HCEC 1CT (cell line): ENCODE measurements at regions not wholly inside any gene's neighbourhood (a gene's known extent, or its start where the extent isn't known, plus 50 kb on each side); places are given as distances from the start of the nearest gene placed in this dataset.
"Not testable (repeated sequence)": the region's sequence is repeated elsewhere in the genome, so short reads cannot be mapped to it uniquely, and the experiment has no call there.

ENCODE experiments used
- DNase-seq: peaks from one replicate; pipeline ENCODE4 v3.0.0-alpha.2; 2017

- DNase-seq = no peak
These were observed 379.2 kb upstream of the NFIA start for GRCh38 chr1:60703155-60703554.

GRCh38 chr1:60699325-60699724 is 383.0 kb upstream of the NFIA start:
- DNase-seq = no peak

- no peak for DNase-seq
These were observed 385.0 kb upstream of the NFIA start for GRCh38 chr1:60697204-60697994.

GRCh38 chr1:60696512-60696911 is 385.8 kb upstream of the NFIA start:
- no peak for DNase-seq

- no peak for DNase-seq
These were observed 386.6 kb upstream of the NFIA start for GRCh38 chr1:60695716-60696171.

GRCh38 chr1:60694980-60695379 is 387.4 kb upstream of the NFIA start:
- DNase-seq = no peak

- DNase-seq = no peak
These were observed 390.3 kb upstream of the NFIA start for GRCh38 chr1:60692031-60692430.

GRCh38 chr1:60688221-60688620 is 394.1 kb upstream of the NFIA start:
- not testable (repeated sequence) for DNase-seq

GRCh38 chr1:60681095-60681860 is 401.1 kb upstream of the NFIA start:
- no peak for DNase-seq

- no peak for DNase-seq
These were observed 402.6 kb upstream of the NFIA start for GRCh38 chr1:60679524-60680375.

- no peak for DNase-seq
These were observed 403.6 kb upstream of the NFIA start for GRCh38 chr1:60678802-60679201.

- DNase-seq = no peak
These were observed 404.0 kb upstream of the NFIA start for GRCh38 chr1:60678391-60678790.

- DNase-seq = no peak
These were observed 409.9 kb upstream of the NFIA start for GRCh38 chr1:60672449-60672848.

- no peak for DNase-seq
These were observed 412.1 kb upstream of the NFIA start for GRCh38 chr1:60670302-60670701.

- no peak for DNase-seq
These were observed 413.8 kb upstream of the NFIA start for GRCh38 chr1:60668585-60668984.

- no peak for DNase-seq
These were observed 417.1 kb upstream of the NFIA start for GRCh38 chr1:60665311-60665710.

GRCh38 chr1:60664086-60664625 is 418.2 kb upstream of the NFIA start:
- DNase-seq = no peak

GRCh38 chr1:60662486-60663044 is 419.8 kb upstream of the NFIA start:
- no peak for DNase-seq

- DNase-seq = no peak
These were observed 424.4 kb upstream of the NFIA start for GRCh38 chr1:60657926-60658325.

- no peak for DNase-seq
These were observed 426.5 kb upstream of the NFIA start for GRCh38 chr1:60655679-60656355.

- DNase-seq = not testable (repeated sequence)
These were observed 442.3 kb upstream of the NFIA start for GRCh38 chr1:60640033-60640551.

- no peak for DNase-seq
These were observed 443.1 kb upstream of the NFIA start for GRCh38 chr1:60639287-60639686.
